ENCODE measurements at regions not wholly inside any gene's neighbourhood (a gene's known extent, or its start where the extent isn't known, plus 50 kb on each side); places are given as distances from the start of the nearest gene placed in this dataset.

DNA sequence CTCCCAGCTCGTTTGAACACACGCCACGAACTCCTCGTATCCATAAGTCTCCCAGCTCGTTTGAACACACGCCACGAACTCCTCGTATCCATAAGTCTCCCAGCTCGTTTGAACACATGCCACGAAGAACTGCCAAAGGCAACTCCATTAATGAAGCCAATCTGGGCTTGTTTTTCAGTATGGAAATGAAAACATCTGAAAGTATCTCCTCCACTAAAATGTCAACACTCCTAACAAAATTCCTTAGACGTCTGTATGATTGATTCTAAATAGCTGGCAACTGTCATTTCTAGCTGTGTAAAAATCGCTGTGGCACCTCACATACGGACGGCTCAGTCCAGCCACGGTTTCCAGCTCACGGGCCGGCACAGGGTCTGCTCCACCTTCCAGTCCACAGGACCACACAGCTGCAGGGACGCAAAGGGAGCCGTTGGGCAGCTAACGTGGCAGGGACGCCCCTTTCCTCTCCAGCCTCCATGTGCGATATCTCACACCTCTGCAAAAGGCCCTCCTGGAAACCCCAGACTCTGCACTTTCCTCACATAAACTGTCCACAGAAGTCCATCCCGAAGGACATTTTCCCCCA, 67.1 kb upstream of the METRNL start:
- TF ChIP-seq CTCF (IDR thresholded peaks at IDR 0.05; ENCODE audit: low read length), result no peak
- TF ChIP-seq EZH2 (optimal IDR thresholded peaks at IDR 0.05; ENCODE audit: low read depth, low read length), result no peak
- TF ChIP-seq EZH2phosphoT487 (IDR thresholded peaks at IDR 0.05; ENCODE audit: low read length), result no peak

Data from MM.1S (cell line).